Hematopoietic multipotent progenitor cell (in vitro differentiated cells): ENCODE measurements at regions not wholly inside any gene's neighbourhood (a gene's known extent, or its start where the extent isn't known, plus 50 kb on each side); places are given as distances from the start of the nearest gene placed in this dataset.
"Not testable (repeated sequence)": the region's sequence is repeated elsewhere in the genome, so short reads cannot be mapped to it uniquely, and the experiment has no call there.

ENCODE experiments used
- DNase-seq, 3 donors: peaks; one replicate each; pipeline ENCODE4 v3.0.0-alpha.2; 2011 to 2015; ENCODE audit warnings: low read depth in 2 of 3, low spot score in 2 of 3

- peak in 1 of 3 donors; percentile 28 for DNase-seq
Measured at GRCh38 chr7:20466543-20467021, 135.9 kb downstream of the ITGB8 start.

- no peak for DNase-seq
Measured at GRCh38 chr7:20470082-20470481, 139.4 kb downstream of the ITGB8 start.

- DNase-seq = peak in 2 of 3 donors; percentile 54 to 85
Measured at GRCh38 chr7:20470726-20471125, 140.0 kb downstream of the ITGB8 start.

GRCh38 chr7:20474249-20474648, 141.2 kb upstream of the ABCB5 start:
- no peak for DNase-seq

- peak in 2 of 3 donors; percentile 24 to 68 for DNase-seq
Measured at GRCh38 chr7:20475756-20476155, 139.7 kb upstream of the ABCB5 start.

- DNase-seq = no peak
Measured at GRCh38 chr7:20477067-20477466, 138.4 kb upstream of the ABCB5 start.

- no peak for DNase-seq
Measured at GRCh38 chr7:20479706-20480105, 135.8 kb upstream of the ABCB5 start.

GRCh38 chr7:20482071-20482470, 133.4 kb upstream of the ABCB5 start:
- DNase-seq = no peak

GRCh38 chr7:20484356-20484755, 131.1 kb upstream of the ABCB5 start:
- DNase-seq = peak in 2 of 3 donors; percentile 57 to 84

GRCh38 chr7:20488850-20489249, 126.6 kb upstream of the ABCB5 start:
- no peak for DNase-seq

- no peak for DNase-seq
Measured at GRCh38 chr7:20491284-20491683, 124.2 kb upstream of the ABCB5 start.

GRCh38 chr7:20494566-20494965, 120.9 kb upstream of the ABCB5 start:
- DNase-seq = no peak

GRCh38 chr7:20501473-20501872, 114.0 kb upstream of the ABCB5 start:
- not testable (repeated sequence) for DNase-seq

- DNase-seq = no peak
Measured at GRCh38 chr7:20503278-20503950, 112.1 kb upstream of the ABCB5 start.

- no peak for DNase-seq
Measured at GRCh38 chr7:20504060-20504459, 111.4 kb upstream of the ABCB5 start.

- no peak for DNase-seq
Measured at GRCh38 chr7:20506175-20506574, 109.3 kb upstream of the ABCB5 start.

GRCh38 chr7:20507157-20507556, 108.3 kb upstream of the ABCB5 start:
- DNase-seq = no peak

- DNase-seq = no peak
Measured at GRCh38 chr7:20508109-20508508, 107.4 kb upstream of the ABCB5 start.

GRCh38 chr7:20509892-20510572, 105.4 kb upstream of the ABCB5 start:
- no peak for DNase-seq

GRCh38 chr7:20510573-20510900, 104.9 kb upstream of the ABCB5 start:
- no peak for DNase-seq

GRCh38 chr7:20513341-20513740, 102.1 kb upstream of the ABCB5 start:
- no peak for DNase-seq

- no peak for DNase-seq
Measured at GRCh38 chr7:20513897-20514296, 101.6 kb upstream of the ABCB5 start.
